Testis (tissue), 2 donors: ENCODE measurements at regions not wholly inside any gene's neighbourhood (a gene's known extent, or its start where the extent isn't known, plus 50 kb on each side); places are given as distances from the start of the nearest gene placed in this dataset.

Experiments used
- CTCF ChIP-seq, 3 experiments: fragments of 450-650 bp in 2 of 3; fragments of 200-600 bp in 1 of 3; sonication (generic) in 1 of 3; IDR thresholded peaks; one replicate each; pipeline ENCODE4 v1.5.1; 2016 to 2019; ENCODE audit warnings: antibody characterized with exemption in 3 of 3, mild to moderate bottlenecking in 2 of 3, moderate library complexity in 1 of 3
- POLR2A ChIP-seq: fragments of 450-650 bp; IDR thresholded peaks from one replicate; pipeline ENCODE4 v1.6.1; 2017; ENCODE audit warnings: antibody characterized with exemption, mild to moderate bottlenecking, moderate library complexity

- TF ChIP-seq CTCF (IDR thresholded peaks at IDR 0.05) (no peak), POLR2A (no peak)
Measured at GRCh38 chrX:148372925-148373324, 127.5 kb upstream of the AFF2 start.
